NB4 (cell line): ENCODE measurements at regions not wholly inside any gene's neighbourhood (a gene's known extent, or its start where the extent isn't known, plus 50 kb on each side); places are given as distances from the start of the nearest gene placed in this dataset.

Source experiments
- CTCF ChIP-seq: IDR thresholded peaks from one replicate; pipeline ENCODE4 v1.5.1; 2012; ENCODE audit warnings: low read depth, low read length
- MAX ChIP-seq: IDR thresholded peaks from 2 replicates; pipeline ENCODE4 v1.6.1; 2011; ENCODE audit warnings: low read depth, low read length
- MYC ChIP-seq: IDR thresholded peaks from 2 replicates; pipeline ENCODE4 v1.6.1; 2011; ENCODE audit warnings: low read depth, low read length
- POLR2A ChIP-seq: IDR thresholded peaks from 2 replicates; pipeline ENCODE4 v1.6.1; 2011; ENCODE audit warnings: mild to moderate bottlenecking; ENCODE audit not compliant: insufficient read length; ENCODE audit errors: extremely low read depth

GRCh38 chr1:213650603-213651002 lies 337.2 kb upstream of the PROX1 start:
- TF ChIP-seq MAX (no peak), POLR2A (no peak), CTCF (no peak), MYC (no peak)
